ENCODE measurements at regions not wholly inside any gene's neighbourhood (a gene's known extent, or its start where the extent isn't known, plus 50 kb on each side); places are given as distances from the start of the nearest gene placed in this dataset.
A peak's percentile ranks its signal among the peaks of the same experiment; 100 is the strongest.

DNA sequence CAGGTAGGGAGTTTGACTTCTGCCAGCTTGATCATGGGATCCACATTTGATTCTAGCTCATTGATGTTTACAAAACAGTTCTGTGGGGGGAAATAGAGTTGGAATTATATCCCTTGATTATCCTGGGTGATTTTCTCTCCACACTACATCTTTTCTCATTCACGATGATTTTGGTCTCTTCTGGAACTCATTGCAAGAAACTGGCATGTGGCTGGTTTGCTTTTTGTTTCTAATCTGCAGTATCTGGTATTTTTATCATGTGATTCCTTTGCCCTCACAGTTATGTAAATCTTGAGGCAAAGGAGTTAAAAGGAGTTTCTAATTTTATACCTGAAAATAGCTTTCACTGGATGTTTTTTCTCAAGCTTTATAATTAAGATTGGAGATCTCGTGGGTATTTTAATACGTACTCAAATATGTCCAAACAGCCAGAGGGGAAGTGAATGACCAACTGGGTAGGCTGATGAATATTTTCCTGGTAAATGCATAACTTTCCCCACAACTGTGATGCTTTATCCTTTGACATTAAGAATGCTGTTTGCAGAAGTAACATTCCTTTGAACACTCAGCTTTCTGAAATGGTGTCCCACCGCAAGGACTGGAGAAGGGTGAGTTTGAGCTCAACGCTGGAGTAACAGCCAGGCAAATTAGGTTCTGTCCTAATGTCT lies 502.9 kb upstream of the ZEB2 start:
- H3K4me3 Mint-ChIP-seq (ENCODE audit: unreplicated experiment) = peak overlapping the region; percentile 63

DNA sequence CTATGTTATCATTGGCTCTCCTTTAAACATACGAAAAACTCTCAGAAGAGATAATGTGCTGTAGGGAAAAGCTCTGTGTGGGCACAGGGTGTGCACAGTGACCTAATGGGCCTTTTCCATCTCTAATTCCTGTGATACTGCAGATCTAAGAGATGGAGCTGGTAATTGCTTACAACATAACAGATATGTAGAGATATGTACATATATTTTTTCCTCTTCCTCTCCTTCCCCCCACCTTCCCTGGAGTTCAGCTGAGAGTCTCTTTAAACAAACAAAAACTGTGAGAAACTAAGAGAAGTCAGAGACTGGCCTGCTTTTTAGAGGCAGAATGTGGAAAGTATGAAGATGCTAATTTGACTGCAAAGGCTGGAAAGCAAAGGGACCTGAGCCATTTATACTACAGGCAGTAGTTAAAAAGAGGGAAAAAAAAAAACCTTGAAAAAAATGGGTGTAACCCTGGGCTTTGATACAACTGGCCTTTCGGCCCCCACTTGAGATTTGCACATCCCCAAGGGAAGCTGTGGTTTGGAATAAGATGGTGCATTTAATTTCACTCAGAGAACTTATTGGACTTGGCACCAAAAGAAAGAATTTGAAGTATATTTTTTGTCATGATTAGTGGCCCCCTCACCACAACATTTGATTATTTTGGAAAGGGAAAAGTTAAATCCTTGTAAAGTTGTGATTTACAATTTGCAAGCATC lies 502.2 kb upstream of the ZEB2 start:
- TF ChIP-seq, protein P1, sequence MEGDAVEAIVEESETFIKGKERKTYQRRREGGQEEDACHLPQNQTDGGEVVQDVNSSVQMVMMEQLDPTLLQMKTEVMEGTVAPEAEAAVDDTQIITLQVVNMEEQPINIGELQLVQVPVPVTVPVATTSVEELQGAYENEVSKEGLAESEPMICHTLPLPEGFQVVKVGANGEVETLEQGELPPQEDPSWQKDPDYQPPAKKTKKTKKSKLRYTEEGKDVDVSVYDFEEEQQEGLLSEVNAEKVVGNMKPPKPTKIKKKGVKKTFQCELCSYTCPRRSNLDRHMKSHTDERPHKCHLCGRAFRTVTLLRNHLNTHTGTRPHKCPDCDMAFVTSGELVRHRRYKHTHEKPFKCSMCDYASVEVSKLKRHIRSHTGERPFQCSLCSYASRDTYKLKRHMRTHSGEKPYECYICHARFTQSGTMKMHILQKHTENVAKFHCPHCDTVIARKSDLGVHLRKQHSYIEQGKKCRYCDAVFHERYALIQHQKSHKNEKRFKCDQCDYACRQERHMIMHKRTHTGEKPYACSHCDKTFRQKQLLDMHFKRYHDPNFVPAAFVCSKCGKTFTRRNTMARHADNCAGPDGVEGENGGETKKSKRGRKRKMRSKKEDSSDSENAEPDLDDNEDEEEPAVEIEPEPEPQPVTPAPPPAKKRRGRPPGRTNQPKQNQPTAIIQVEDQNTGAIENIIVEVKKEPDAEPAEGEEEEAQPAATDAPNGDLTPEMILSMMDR (IDR thresholded peaks at IDR 0.05) = no peak
- peaks cover 48% of the 10 kb centered on the region for H3K4me1 Mint-ChIP-seq (ENCODE audit: low read depth)
- H3K27ac Mint-ChIP-seq (ENCODE audit: unreplicated experiment) = peak overlapping the region; percentile 92
- peaks cover 6% of the 10 kb centered on the region for H3K9me3 Mint-ChIP-seq (ENCODE audit: low read depth)
- H3K27me3 Mint-ChIP-seq (ENCODE audit: low read depth) = no peaks in the 10 kb centered on the region
- H3K4me3 Mint-ChIP-seq (ENCODE audit: unreplicated experiment) = no peak overlapping the region
- no peaks in the 10 kb centered on the region for H3K36me3 Mint-ChIP-seq (ENCODE audit: low read depth)
- no peak for DNase-seq (ENCODE audit: low spot score)

More for the DNA sequence above, 502.9 kb upstream of the ZEB2 start:
- Mint-ChIP-seq H3K9me3 (ENCODE audit: low read depth) (peaks cover 6% of the 10 kb centered on the region), H3K36me3 (ENCODE audit: low read depth) (no peaks in the 10 kb centered on the region), H3K27ac (ENCODE audit: unreplicated experiment) (peak overlapping the region; percentile 92), H3K27me3 (ENCODE audit: low read depth) (no peaks in the 10 kb centered on the region), H3K4me1 (ENCODE audit: low read depth) (peaks cover 55% of the 10 kb centered on the region)
- DNase-seq (ENCODE audit: low spot score) = no peak
- TF ChIP-seq, protein P1 (IDR thresholded peaks at IDR 0.05) = peak; percentile 11

DNA sequence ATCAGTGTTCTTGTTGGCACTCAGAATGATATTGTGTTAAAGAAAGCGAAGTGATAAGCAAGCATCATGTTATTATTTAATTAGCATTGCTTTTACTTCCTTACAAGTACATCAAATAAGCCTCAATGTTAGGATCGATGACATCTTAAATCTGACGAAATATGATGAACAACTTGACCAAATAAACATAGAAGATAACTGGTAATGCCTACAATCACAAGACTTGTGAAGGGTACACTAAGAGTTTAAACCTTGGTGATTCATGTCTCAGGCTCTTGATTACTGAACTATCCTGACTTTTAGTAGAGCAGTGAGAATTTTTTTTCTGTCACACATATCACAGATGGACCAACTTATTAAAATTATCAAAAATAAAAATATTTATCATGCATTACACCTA lies 500.8 kb upstream of the ZEB2 start:
- Mint-ChIP-seq H3K27me3 (ENCODE audit: low read depth) (no peaks in the 10 kb centered on the region), H3K36me3 (ENCODE audit: low read depth) (no peaks in the 10 kb centered on the region), H3K4me3 (ENCODE audit: unreplicated experiment) (no peak overlapping the region), H3K27ac (ENCODE audit: unreplicated experiment) (no peak overlapping the region), H3K9me3 (ENCODE audit: low read depth) (peaks cover 2% of the 10 kb centered on the region), H3K4me1 (ENCODE audit: low read depth) (peaks cover 44% of the 10 kb centered on the region)
- TF ChIP-seq, protein P1 (IDR thresholded peaks at IDR 0.05) = no peak
- no peak for DNase-seq (ENCODE audit: low spot score)

DNA sequence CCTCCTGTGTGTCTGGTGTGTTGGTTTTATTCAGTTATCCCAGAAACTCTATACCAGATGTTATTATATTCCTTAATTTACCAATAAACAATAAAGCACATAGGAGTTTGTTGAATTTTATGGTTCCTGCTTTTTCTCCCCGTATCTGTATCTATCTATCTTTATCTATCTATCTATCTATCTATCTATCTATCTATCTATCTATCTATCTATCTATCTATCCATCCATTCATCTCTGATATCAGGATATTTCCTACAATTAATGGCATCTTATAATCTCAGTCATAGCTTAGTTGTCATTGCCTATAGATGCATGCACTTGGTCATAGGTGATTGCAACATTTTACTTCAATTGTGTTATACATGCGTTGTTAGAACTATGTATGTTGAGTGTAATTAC lies 500.2 kb upstream of the ZEB2 start:
- TF ChIP-seq, protein P1 (IDR thresholded peaks at IDR 0.05) = no peak
- Mint-ChIP-seq H3K27me3 (ENCODE audit: low read depth) (no peaks in the 10 kb centered on the region), H3K4me1 (ENCODE audit: low read depth) (peaks cover 48% of the 10 kb centered on the region), H3K27ac (ENCODE audit: unreplicated experiment) (no peak overlapping the region), H3K36me3 (ENCODE audit: low read depth) (no peaks in the 10 kb centered on the region), H3K4me3 (ENCODE audit: unreplicated experiment) (no peak overlapping the region), H3K9me3 (ENCODE audit: low read depth) (peaks cover 2% of the 10 kb centered on the region)
- no peak for DNase-seq (ENCODE audit: low spot score)

DNA sequence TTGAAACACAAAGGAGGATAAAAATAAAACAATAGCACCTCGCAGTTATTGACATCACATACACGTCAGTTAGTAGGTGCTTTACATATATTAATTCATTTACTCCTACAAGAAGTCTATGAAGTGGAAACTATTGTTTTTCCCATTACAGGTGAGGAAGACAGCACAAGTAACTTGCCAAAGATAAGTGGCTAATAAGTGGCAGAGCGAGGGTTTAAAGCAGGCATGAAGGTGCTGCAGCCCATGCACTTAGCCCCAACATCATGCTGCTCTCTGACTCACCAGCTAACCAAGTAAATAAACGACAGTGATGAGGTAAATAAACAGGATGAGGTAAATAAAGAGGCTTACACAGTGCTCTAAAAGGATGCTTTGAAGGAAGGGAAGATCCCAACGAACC lies 498.6 kb upstream of the ZEB2 start:
- no peaks in the 10 kb centered on the region for H3K36me3 Mint-ChIP-seq (ENCODE audit: low read depth)
- peaks cover 2% of the 10 kb centered on the region for H3K9me3 Mint-ChIP-seq (ENCODE audit: low read depth)
- H3K27ac Mint-ChIP-seq (ENCODE audit: unreplicated experiment) = no peak overlapping the region
- H3K4me1 Mint-ChIP-seq (ENCODE audit: low read depth) = peaks cover 34% of the 10 kb centered on the region
- H3K4me3 Mint-ChIP-seq (ENCODE audit: unreplicated experiment) = no peak overlapping the region
- no peaks in the 10 kb centered on the region for H3K27me3 Mint-ChIP-seq (ENCODE audit: low read depth)
- no peak for DNase-seq (ENCODE audit: low spot score)
- TF ChIP-seq, protein P1 (IDR thresholded peaks at IDR 0.05) = no peak
